Activated naive CD4-positive, alpha-beta T cell treated with anti-CD3 and anti-CD28 coated beads, Interleukin-2, amount 10 ng/mL, durations not matched to agents 7 days and 5 days (primary cell): ENCODE measurements at regions not wholly inside any gene's neighbourhood (a gene's known extent, or its start where the extent isn't known, plus 50 kb on each side); places are given as distances from the start of the nearest gene placed in this dataset.
"Not testable (repeated sequence)": the region's sequence is repeated elsewhere in the genome, so short reads cannot be mapped to it uniquely, and the experiment has no call there.

Experiments used
- CTCF ChIA-PET: fragments of 350-600 bp; sonication (Branson Sonifier 250); formaldehyde crosslinking; loops from one replicate; lab custom pipeline; 2021; ENCODE audit warnings: antibody characterized with exemption; lab: Charles Lee
- DNase-seq: peaks from one replicate; pipeline ENCODE4 v3.0.0-alpha.2; 2020
- H3K27ac Mint-ChIP-seq: one replicate; pipeline ENCODE4 v1.8.0; 2021; ENCODE audit warnings: mild to moderate bottlenecking, moderate library complexity, mixed read lengths
- H3K27me3 Mint-ChIP-seq: one replicate; pipeline ENCODE4 v1.8.0; 2021; ENCODE audit warnings: mild to moderate bottlenecking, mixed read lengths
- H3K36me3 Mint-ChIP-seq: one replicate; pipeline ENCODE4 v1.8.0; 2021; ENCODE audit warnings: mixed read lengths
- H3K4me1 Mint-ChIP-seq: one replicate; pipeline ENCODE4 v1.8.0; 2021; ENCODE audit warnings: mixed read lengths
- H3K4me3 Mint-ChIP-seq: one replicate; pipeline ENCODE4 v1.8.0; 2021; ENCODE audit warnings: mild to moderate bottlenecking, moderate library complexity, mixed read lengths
- H3K9me3 Mint-ChIP-seq: one replicate; pipeline ENCODE4 v1.8.0; 2021; ENCODE audit warnings: mixed read lengths

DNA sequence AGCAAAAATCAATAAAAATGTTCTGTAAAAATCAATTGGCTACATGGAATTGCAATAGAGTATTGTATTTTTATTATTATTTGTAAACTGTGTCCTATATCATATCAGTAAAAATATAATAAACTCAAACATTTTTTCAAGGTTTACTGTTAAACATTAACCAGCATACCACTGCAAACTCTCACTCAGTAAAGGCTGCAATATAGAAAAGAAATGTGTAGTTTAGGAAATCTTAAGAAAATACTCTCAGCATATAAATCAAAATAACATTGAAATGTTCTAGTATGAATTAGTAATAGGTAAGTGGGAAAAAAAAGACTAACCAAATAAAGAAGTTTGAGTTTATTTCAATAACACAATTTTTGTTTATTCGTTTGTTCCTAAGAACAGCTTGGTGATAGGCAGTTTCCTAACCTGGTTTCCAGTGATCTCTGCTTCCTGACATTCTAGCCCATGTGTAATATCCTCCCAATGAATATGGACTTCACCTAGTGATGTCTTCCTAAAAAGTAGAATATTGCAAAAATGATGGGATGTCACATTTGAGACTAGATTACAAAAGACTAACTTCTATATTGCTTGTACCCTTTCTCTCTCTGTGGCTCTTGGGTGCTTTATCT, 870.1 kb downstream of the BRINP3 start:
- no peak for DNase-seq
- H3K4me1 Mint-ChIP-seq, result no peaks in the 10 kb centered on the region
- CTCF ChIA-PET, result no interaction called here
- H3K27me3 Mint-ChIP-seq, result no peaks in the 10 kb centered on the region
- no peak overlapping the region for H3K27ac Mint-ChIP-seq
- H3K4me3 Mint-ChIP-seq, result no peak overlapping the region
- H3K9me3 Mint-ChIP-seq, result no peaks in the 10 kb centered on the region
- no peaks in the 10 kb centered on the region for H3K36me3 Mint-ChIP-seq

DNA sequence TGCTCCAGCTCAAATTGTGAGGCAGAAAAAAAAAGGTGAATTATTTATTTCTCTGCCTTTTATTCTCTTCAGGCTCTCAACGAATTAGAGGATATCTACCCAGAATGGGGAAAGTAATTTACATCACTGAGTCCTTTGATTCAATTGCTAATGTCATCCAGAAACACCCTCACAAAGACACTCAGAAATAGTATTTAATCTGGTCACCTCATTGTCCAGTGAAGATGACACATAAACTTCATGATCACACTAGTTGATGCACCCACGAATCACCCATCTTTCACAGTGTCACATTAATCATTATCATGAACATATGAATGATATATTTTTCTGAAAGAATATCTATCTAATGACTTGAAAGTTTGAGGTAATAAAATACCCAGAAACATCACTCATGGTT, 868.5 kb downstream of the BRINP3 start:
- no peak overlapping the region for H3K4me3 Mint-ChIP-seq
- CTCF ChIA-PET, result no interaction called here
- H3K27ac Mint-ChIP-seq, result no peak overlapping the region
- no peaks in the 10 kb centered on the region for H3K9me3 Mint-ChIP-seq
- H3K36me3 Mint-ChIP-seq, result no peaks in the 10 kb centered on the region
- H3K27me3 Mint-ChIP-seq, result no peaks in the 10 kb centered on the region
- no peaks in the 10 kb centered on the region for H3K4me1 Mint-ChIP-seq
- no peak for DNase-seq

DNA sequence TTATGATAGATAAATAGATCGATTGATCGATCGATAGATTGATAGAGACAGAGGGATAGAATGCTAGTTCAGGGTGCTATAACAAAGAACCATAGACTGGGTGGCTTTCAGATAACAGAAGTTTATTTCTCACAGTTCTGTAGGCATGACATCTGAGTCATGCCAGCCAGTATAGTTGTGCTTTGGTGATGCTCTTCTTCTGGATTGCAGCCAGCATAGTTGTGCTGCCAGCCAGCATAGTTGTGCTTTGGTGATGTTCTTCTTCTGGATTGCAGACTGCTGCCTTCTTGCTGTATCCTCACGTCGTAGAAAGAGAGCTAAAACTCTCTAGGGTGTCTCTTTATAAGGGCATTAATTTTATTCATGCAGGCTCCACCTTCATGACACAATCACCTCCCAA, 860.8 kb downstream of the BRINP3 start:
- DNase-seq, result no peak
- H3K27ac Mint-ChIP-seq, result no peak overlapping the region
- H3K9me3 Mint-ChIP-seq, result peaks cover 4% of the 10 kb centered on the region
- no peak overlapping the region for H3K4me3 Mint-ChIP-seq
- no peaks in the 10 kb centered on the region for H3K36me3 Mint-ChIP-seq
- H3K4me1 Mint-ChIP-seq, result no peaks in the 10 kb centered on the region
- H3K27me3 Mint-ChIP-seq, result no peaks in the 10 kb centered on the region
- CTCF ChIA-PET, result no interaction called here

DNA sequence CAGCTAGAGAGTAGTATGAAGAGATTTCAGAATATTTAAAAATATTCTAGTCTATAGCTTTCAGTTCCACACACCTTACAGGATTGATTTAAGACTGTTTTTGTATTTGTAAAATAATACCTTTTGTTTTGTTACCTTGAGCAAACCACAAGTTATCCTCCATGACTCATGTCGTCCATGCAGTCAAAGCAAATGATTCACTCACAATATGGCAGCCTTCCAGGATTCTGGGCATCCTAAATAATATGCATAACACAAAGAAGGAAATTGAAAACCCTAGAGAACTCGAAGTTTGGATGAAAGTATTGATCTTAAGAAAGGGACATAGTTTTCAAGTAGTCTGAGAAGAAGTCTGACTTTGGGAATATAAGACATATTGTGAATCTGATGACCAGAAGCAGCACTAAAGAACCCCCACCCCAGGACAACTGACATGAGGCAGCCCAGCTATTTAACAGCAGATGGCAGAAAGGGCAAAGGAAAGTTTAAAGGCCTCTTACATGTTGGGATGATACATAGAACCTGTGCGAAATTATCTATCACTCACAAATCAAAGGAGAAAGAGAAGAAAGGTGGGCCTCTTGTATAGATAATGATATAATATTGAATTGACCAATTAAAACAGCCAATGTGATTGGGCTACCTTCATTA, 857.9 kb downstream of the BRINP3 start:
- DNase-seq, result no peak
- H3K9me3 Mint-ChIP-seq, result peaks cover 4% of the 10 kb centered on the region
- no peaks in the 10 kb centered on the region for H3K36me3 Mint-ChIP-seq
- no peak overlapping the region for H3K4me3 Mint-ChIP-seq
- no peaks in the 10 kb centered on the region for H3K27me3 Mint-ChIP-seq
- CTCF ChIA-PET, result no interaction called here
- H3K27ac Mint-ChIP-seq, result no peak overlapping the region
- no peaks in the 10 kb centered on the region for H3K4me1 Mint-ChIP-seq

DNA sequence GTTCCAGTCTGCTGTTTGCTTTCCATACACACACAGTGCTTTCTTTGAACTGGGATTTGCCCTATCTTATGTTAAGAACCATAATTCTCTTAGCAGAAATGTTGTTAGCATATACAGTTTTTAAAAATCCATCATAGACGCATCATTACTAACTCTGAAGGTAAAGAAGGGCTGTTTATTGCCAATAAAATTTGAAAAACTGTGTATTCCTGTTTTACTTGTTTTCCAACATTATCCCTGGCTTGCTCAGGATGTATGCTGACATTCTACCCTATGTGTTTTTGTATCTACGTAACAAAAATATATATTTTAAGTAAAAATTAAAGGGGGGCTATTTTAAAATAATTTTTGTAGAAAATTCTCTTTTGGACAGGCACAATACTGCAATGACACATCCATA, 857.2 kb downstream of the BRINP3 start:
- Mint-ChIP-seq H3K27ac (no peak overlapping the region), H3K36me3 (no peaks in the 10 kb centered on the region), H3K4me3 (no peak overlapping the region), H3K4me1 (no peaks in the 10 kb centered on the region), H3K27me3 (no peaks in the 10 kb centered on the region), H3K9me3 (peaks cover 3% of the 10 kb centered on the region)
- no peak for DNase-seq
- CTCF ChIA-PET, result no interaction called here

DNA sequence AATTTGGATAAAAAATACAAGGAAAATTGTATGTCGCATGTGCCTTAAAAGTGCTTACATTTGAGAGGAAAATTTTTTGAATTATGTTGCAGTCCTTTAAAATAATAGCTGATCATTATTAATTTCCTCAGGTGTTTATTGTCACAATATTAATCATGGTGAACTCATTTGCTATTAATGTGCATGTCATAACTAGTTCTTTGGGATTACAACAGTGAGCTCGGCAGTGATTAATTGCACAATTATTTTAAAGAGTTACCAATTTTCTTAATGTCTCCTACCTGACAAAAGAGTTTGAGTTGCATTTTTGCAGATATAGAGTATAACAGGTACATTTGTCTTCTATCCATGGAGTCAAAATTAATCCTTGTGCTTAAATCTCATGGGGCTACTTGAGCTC, 854.3 kb downstream of the BRINP3 start:
- Mint-ChIP-seq H3K36me3 (no peaks in the 10 kb centered on the region), H3K4me3 (no peak overlapping the region), H3K27me3 (no peaks in the 10 kb centered on the region), H3K27ac (no peak overlapping the region), H3K9me3 (peaks cover 5% of the 10 kb centered on the region), H3K4me1 (no peaks in the 10 kb centered on the region)
- CTCF ChIA-PET, result no interaction called here
- DNase-seq, result no peak

DNA sequence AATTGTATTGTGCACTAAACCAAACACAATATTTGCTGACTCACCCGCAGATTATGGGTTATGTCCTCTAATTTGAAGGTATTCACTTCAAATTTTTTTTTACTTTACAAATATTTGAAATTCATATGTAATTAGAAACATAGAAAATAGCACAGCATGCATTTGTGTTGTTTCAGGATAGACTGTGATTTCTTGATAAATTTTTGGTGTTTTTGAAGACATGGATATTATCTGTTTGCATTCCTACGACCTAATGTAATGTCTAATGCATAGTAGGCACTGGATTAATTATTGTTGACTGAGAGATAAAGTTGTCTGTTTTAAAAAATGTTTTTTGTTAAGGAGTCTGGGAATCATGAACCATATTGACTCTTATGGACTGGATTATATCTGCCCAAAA, 850.2 kb downstream of the BRINP3 start:
- DNase-seq, result no peak
- H3K27ac Mint-ChIP-seq, result no peak overlapping the region
- no peak overlapping the region for H3K4me3 Mint-ChIP-seq
- H3K9me3 Mint-ChIP-seq, result peaks cover 2% of the 10 kb centered on the region
- no peaks in the 10 kb centered on the region for H3K27me3 Mint-ChIP-seq
- no peaks in the 10 kb centered on the region for H3K36me3 Mint-ChIP-seq
- H3K4me1 Mint-ChIP-seq, result no peaks in the 10 kb centered on the region
- CTCF ChIA-PET, result no interaction called here

DNA sequence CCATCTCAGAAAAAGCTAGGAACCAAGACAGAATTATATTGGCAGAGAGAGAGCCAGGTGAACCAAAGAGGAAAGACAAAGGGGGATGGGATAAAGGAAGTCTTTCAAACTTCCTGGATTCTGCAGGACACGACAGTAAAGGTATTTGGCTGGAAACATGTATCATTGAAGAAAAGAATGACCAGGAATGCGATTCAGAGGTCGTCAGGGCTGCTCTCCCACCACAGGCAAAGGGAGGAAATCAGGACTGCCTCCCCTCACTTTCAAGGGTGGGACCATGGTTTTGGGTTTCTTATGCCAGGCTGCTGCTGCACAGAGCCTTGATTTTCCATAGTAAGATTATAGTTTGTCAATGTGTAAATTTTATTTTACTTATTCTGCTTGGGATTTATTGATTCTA, 848.8 kb downstream of the BRINP3 start:
- Mint-ChIP-seq H3K4me1 (no peaks in the 10 kb centered on the region), H3K4me3 (no peak overlapping the region), H3K36me3 (no peaks in the 10 kb centered on the region), H3K27ac (no peak overlapping the region), H3K27me3 (no peaks in the 10 kb centered on the region), H3K9me3 (peaks cover 2% of the 10 kb centered on the region)
- CTCF ChIA-PET, result no interaction called here
- no peak for DNase-seq

DNA sequence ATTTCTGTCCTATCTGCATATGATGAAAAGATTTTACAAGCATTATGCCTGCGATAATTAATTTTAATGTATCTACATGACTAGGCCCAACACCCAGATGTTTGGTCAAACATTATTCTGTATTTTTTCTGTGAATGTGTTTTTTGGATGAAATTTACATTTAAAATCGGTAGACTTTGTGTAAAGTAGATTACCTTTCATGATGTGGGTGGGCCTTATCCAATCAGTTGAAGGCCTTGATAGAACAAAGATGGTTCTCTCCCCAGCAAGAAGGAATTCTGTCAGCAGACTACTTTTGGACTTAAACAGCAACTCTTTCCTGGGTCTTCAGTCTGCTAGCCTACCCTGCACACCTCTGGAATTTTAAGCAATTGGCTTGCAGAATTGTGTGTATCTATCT, 844.0 kb downstream of the BRINP3 start:
- H3K27me3 Mint-ChIP-seq, result no peaks in the 10 kb centered on the region
- CTCF ChIA-PET, result no interaction called here
- H3K4me1 Mint-ChIP-seq, result no peaks in the 10 kb centered on the region
- no peak overlapping the region for H3K4me3 Mint-ChIP-seq
- no peak overlapping the region for H3K27ac Mint-ChIP-seq
- no peaks in the 10 kb centered on the region for H3K36me3 Mint-ChIP-seq
- H3K9me3 Mint-ChIP-seq, result no peaks in the 10 kb centered on the region
- no peak for DNase-seq

DNA sequence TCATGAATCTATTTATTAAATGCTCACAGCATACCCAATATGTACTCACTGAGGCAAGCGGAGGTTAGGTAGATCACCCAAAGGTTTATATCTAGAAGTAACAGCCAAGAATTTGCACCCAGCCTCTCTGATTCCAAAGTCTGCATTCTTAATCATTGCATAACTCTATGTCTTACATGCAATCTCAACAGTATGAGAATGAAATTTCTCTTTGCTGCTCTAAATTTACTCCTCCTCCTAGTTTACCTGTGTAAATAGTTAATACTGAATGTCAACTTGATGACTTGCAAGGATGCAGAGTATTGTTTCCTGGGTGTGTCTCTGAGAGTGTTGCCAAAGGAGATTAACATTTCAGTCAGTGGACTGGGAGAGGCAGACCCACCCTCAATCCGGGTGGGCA, 840.6 kb downstream of the BRINP3 start:
- no peaks in the 10 kb centered on the region for H3K9me3 Mint-ChIP-seq
- no peaks in the 10 kb centered on the region for H3K27me3 Mint-ChIP-seq
- CTCF ChIA-PET, result no interaction called here
- no peak for DNase-seq
- H3K4me3 Mint-ChIP-seq, result no peak overlapping the region
- H3K27ac Mint-ChIP-seq, result no peak overlapping the region
- no peaks in the 10 kb centered on the region for H3K36me3 Mint-ChIP-seq
- H3K4me1 Mint-ChIP-seq, result no peaks in the 10 kb centered on the region

DNA sequence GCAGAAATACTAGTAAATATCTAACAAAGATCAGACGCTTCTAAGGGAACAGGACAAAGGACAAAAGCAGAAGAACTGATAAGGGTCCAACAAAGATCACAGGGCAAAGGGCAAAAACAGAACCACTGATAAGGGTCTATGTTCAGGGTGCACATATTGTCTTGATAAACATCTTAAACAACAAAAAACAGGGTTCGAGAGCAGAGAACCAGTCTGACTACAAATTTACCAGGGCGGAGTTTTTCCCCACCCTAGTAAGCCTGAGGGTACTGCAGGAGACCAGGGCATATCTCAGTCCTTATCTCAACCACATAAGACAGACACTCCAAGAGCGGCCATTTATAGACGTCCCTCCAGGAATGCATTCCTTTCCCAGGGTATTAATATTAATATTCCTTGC, 833.5 kb downstream of the BRINP3 start:
- H3K9me3 Mint-ChIP-seq, DNase-seq, H3K4me1 Mint-ChIP-seq, CTCF ChIA-PET, H3K27ac Mint-ChIP-seq, H3K27me3 Mint-ChIP-seq, H3K4me3 Mint-ChIP-seq, H3K36me3 Mint-ChIP-seq: not testable (repeated sequence)

DNA sequence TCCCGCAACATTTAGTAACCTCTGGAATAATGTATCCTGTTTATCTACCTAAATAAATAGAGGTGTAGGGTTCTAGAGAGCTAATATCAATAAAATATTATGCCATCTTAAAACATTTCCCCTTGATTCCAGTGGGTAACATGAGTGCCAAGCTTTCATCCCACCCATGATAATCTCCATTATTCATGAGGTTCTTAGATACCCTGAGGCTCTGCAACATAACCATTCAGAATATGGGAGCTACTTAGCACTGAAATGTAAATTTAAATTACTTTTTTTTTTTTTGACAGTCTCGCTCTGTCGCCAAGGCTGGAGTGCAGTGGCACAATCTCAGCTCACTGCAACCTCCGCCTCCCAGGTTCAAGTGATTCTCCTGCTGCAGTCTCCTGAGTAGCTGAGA, 832.7 kb downstream of the BRINP3 start:
- CTCF ChIA-PET, result no interaction called here
- no peak for DNase-seq
- H3K27me3 Mint-ChIP-seq, result no peaks in the 10 kb centered on the region
- H3K9me3 Mint-ChIP-seq, result peaks cover 7% of the 10 kb centered on the region
- no peaks in the 10 kb centered on the region for H3K36me3 Mint-ChIP-seq
- no peak overlapping the region for H3K4me3 Mint-ChIP-seq
- H3K27ac Mint-ChIP-seq, result no peak overlapping the region
- no peaks in the 10 kb centered on the region for H3K4me1 Mint-ChIP-seq

DNA sequence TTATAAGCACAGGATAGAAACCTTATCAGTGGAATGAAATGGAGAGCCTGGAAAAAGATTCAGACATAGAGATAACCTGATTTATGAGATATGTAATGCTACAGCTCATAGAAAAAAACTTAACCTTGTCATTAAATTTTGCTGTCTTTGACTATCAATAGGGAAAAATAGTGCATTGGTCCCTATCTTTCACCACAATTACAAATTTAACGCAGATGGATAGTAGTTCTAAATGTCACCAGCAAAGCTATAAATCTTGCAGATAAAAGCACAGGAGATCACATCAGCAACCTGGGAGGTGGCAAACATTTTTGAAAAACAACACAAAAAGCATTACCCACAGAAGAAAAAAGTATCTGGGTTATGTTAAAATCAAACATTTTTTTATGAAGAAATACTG, 831.6 kb downstream of the BRINP3 start:
- Mint-ChIP-seq H3K9me3 (peaks cover 7% of the 10 kb centered on the region), H3K4me3 (no peak overlapping the region), H3K36me3 (no peaks in the 10 kb centered on the region), H3K27ac (no peak overlapping the region), H3K4me1 (no peaks in the 10 kb centered on the region), H3K27me3 (no peaks in the 10 kb centered on the region)
- no peak for DNase-seq
- CTCF ChIA-PET, result interaction anchor here (1.2 kb wide), 1 partner anchor 20 kb away, joined by 3 read pairs; no protein-coding TSS in a partner anchor

DNA sequence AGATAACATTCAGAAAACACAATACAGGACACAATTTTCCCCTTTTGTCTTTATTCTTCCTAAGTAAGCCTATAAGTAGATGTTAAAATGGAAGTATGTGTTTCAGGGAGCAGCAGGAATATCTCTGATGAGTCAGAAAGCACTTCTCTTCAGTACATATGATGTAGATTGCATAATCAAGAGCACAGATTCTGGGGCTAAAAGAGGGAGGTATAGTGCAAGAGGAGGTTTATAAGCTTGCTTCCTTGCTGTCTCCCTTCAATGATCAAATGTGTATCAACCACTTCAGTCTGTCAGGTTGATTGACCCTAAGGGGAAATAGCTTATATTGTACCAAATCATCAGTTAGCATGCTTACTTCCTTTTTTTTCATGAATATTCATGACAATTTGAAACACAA, 822.8 kb downstream of the BRINP3 start:
- CTCF ChIA-PET, result no interaction called here
- Mint-ChIP-seq H3K27ac (no peak overlapping the region), H3K4me1 (no peaks in the 10 kb centered on the region), H3K27me3 (no peaks in the 10 kb centered on the region), H3K36me3 (no peaks in the 10 kb centered on the region), H3K4me3 (no peak overlapping the region), H3K9me3 (peaks cover 2% of the 10 kb centered on the region)
- DNase-seq, result no peak

DNA sequence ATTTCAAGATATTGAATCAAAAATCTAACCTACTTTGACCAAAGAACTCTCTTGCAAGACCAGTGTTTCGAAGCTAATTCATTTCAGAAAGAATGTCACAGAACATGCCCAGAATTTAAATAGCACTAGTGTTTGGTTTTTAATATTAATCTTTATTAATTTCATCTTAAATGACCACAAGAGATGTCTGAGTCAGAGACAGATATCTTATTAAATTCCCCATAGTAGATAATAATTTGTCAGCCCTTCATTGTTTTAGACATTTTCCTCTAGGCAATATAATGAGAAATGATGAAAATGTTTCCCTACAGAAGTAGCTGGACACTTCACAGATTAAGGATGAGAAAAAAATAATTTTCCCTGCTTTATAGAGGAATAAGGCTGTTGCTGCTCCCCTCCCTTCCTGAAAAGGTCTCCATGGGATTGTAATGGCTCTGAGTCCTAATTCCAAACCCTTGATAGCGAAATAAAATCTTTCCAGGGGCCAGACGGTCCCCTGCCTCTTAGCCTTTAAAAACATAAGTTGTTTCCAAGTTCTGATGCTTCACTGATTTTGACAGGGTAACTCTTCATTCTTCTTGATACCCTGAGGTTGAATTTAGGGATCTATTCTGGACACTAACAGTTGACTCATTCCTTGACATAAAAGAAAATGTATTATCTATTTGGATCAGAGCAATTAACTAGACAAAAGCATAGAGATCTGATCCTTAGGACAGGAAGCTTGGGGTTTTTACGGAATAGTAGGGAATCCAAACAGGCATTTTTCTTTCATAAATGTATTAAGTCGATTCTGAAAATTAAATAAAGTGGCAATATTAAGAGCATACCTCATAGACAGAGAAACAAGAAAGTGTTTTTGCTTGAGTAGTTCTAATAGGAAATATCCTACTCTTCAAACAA, 820.8 kb downstream of the BRINP3 start:
- DNase-seq, result no peak
- Mint-ChIP-seq H3K4me1 (no peaks in the 10 kb centered on the region), H3K27ac (no peak overlapping the region), H3K4me3 (no peak overlapping the region), H3K9me3 (peaks cover 2% of the 10 kb centered on the region), H3K36me3 (no peaks in the 10 kb centered on the region), H3K27me3 (no peaks in the 10 kb centered on the region)
- CTCF ChIA-PET, result no interaction called here
